M059J (cell line): ENCODE measurements at regions not wholly inside any gene's neighbourhood (a gene's known extent, or its start where the extent isn't known, plus 50 kb on each side); places are given as distances from the start of the nearest gene placed in this dataset.
"Not testable (repeated sequence)": the region's sequence is repeated elsewhere in the genome, so short reads cannot be mapped to it uniquely, and the experiment has no call there.

Experiments used
- DNase-seq: peaks from one replicate; pipeline ENCODE4 v3.0.0-alpha.2; 2012; ENCODE audit warnings: low read depth

DNA sequence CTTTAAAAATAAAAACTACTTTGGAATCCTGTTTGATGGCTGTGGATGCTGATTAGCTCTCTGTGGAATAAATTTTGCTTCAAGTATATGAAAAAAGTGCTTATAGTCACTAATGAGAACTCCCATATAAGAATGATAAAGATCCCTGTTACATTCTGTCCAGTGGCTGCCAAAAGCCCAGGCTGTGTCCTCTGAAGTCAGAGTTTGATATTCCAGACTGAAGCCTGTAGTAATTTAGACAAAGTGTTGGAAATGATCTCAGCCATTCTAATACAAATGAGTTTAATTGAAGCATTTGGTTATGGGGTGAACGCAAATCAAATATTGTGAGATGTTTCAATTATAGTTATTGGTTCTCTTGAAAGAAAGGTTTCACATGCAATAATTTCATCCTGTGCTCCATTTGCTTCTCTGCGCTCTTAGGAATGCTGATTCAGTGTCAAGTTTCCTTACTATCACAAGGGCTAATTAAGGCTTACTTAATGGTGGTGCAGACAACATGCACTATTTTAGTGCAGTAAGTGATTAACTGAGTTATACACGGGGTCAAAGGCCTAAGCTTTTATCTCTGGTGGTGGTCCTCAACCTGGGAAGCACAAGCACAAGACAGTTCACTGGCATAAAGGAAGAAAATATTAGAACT is 867.6 kb downstream of the SORCS1 start:
- no peak for DNase-seq

DNA sequence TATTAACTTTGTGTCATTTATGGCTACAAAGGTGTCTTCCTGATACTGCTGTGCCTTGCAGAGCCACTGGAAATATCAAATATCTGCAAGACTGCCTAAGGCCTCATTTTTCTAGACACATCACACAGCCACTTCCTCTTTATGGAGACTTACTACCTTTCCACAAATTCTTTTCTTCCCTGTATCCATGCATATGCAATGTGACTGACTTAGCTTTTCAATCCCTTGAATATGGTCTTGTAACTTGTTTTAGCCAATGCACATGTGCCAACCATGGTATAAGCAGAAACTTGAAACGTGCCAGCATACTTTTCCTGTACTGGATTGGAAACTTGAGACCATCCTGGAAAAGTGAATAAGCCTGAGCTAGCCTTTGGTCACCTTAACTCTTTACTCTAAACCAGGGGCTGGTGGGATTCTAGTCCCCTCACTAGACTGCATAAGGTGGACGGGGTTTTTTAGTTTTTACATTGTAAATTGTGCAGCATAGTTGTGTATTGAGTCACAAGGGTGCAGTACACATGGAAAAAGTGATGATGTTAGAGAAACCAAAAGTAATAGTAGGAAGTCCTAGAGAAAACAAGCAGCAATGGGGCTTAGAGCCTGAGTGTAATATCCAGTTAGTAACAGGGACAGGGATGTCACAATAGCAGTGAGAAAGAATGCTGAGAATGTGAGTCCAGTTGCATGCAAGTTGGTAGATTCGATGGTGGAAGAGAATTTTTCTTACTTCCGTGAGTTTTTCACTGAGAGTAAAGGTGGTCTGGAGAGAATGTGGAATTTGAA is 879.5 kb downstream of the SORCS1 start:
- no peak for DNase-seq

DNA sequence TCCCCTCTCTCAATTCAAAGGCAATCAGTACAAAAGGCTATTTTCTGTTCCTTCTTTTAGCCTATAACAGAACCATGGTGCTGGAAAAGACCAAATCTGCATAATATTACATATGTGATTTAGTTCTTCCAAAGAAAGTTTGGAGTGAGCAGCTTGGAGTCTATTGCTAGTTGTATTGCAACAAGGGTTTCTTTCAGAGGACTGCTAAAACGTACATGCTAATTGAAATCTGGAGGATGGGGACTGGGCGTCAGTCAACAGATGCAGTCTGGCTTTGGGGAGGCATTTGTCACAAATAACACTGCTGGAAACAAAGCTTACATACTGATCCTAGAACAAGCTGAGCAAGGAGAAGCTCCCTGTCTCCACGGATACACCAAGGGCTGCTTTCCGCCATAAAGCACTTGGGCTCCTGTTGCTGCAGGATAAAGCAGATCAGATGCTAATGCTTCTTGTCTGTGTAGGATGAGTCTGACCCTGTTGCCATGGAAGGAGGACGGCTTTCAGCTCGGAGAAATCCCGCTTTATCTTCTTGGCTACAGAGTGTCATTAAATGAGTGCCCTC is 883.5 kb downstream of the SORCS1 start:
- DNase-seq: no peak

DNA sequence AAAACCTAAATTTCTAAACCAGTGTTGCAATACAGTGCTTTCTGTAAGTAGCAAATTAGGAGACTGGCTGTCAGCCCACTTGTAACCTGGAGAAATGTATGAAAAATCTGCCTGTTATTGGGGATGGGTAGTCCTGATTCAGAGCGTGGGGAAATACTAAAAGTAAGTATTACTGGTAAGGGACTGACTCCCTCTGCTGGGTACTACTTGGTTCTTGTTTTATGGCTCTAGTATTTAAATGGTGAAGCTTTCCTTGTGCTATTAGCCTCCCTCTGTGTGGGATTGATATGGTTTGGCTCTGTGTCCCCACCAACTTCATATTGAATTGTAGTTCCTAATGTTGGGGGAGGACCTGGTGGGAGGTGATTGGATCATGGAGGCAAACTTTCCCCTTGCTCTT is 886.1 kb downstream of the SORCS1 start:
- DNase-seq: no peak

DNA sequence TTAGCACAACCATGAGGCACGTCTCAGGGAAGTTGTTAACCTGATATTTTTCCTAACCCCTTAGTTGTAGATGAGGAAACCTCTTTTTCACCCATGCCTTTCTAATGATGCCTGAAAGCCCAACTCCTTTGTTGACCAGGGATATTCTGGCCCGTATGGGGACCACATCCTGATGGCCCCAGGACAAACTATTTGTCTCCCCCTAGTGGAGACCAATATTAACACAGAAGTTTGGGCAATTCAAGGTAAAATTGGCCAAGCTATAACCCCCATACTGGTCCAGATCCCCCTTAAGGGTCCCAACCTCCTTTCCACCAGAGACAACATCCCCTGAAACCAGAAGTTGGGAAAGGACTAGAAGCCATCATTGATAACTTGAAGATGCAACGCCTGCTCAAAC is 893.3 kb downstream of the SORCS1 start:
- no peak for DNase-seq

DNA sequence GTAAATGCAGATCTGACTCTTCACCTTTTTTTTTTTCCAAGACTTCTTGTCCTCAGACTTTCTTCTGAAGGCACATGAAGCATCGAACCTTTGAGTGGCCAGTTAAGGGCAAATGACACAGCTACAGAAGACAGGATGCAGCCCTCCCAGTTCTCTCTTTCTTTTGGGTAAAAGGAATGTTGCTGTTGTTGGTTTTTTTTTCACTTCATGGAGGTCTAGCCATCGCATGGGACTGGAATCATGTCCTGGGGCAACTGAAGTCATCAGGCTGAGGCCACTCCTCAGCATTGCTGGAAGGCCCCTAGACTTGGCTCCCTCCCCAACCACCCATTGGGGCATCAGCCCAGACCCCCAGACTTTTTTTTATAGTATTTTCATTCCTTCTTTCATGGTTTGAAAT is 896.5 kb downstream of the SORCS1 start:
- no peak for DNase-seq

DNA sequence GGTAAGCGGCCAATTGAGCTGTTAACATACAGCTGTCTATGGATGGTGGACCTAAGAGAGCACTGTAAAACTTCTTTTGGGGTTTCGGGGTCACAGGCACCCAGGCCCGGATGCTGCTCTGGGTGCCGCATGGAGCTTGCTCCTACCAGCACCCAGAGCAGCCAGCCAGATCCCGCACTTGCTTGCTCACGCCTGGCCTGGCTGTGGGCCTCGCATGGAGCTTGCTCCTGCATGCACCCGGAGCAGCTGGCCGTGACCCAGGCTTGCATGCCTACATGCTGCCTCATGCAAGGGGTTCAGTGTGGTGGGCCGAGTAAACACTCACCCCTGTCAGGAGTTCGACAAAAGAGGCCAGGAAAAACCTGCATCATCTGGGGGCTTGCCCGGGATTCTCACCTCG is 896.9 kb downstream of the SORCS1 start:
- DNase-seq: no peak

DNA sequence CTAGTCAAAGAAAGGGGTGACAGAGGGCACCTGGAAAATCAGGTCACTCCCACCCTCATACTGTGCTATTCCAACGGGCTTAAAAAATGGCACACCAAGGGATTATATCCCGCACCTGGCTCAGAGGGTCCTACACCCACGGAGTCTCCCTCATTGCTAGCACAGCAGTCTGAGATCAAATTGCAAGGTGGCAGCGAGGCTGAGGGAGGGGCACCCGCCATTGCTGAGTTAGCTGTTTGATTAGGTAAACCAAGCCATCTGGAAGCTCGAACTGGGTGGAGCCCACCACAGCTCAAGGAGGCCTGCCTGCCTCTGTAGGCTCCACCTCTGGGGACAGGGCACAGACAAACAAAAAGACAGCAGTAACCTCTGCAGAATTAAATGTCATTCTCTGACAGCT is 907.1 kb downstream of the SORCS1 start:
- not testable (repeated sequence) for DNase-seq

DNA sequence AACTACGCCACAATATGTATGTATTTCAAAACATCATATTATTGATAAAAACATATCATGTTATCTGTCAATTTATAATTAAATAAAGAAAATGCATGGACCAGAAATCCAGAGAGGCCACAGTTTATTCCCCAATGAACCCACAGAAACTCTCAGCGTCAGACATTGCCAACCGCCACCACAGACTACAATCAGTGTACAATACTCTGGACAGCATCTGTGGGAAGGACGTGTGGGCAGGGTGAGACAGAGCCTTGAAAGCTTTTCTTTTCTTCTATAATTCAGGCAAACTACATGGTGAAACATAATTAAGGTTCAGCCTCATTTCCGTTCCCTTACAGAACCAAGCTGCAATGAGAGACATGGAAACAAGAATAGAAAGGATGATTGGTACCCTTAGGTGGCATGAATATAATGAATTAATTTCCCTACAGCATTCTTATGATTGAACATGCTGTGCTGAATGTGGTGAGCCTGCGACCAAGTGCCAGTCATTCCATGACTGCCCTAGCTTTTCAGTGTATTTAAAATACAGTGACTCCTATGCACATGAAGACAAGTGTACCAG is 909.3 kb downstream of the SORCS1 start:
- DNase-seq: no peak

DNA sequence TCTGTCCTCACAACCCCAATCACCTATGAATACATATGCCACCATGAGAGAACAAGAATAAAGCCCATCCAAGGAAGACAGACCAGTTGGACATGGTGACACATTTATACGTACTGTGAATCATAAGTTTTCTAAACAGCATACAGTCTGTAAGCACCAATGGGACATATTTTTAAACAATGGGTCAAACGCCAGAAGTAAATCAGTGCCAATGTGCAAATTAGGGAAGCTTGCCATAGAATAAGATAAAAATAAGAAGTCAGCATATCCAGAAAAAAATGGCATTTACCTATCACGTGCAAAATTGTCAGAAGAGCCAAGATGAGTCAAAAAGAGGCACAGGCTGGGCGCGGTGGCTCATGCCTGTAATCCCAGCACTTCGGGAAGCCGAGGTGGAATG is 910.4 kb downstream of the SORCS1 start:
- DNase-seq: no peak

DNA sequence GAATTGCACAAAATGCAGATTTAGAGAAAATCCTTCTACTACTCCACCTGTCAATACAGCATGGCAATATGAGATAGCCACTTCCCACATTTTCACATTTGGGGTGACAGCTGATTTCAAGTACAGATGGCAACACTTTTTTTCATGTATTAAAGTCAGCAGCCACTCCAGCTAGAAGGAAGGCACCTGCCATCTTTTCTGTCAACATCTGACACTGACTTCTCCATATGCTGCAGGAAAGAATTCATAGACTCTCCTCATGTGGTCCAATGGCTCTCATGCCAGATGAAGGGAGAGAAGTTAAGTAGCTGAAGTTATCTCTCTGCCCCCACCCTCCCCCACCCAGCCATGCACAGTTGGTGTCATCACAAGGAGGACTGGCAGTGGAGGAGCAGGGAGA is 912.0 kb downstream of the SORCS1 start:
- no peak for DNase-seq

DNA sequence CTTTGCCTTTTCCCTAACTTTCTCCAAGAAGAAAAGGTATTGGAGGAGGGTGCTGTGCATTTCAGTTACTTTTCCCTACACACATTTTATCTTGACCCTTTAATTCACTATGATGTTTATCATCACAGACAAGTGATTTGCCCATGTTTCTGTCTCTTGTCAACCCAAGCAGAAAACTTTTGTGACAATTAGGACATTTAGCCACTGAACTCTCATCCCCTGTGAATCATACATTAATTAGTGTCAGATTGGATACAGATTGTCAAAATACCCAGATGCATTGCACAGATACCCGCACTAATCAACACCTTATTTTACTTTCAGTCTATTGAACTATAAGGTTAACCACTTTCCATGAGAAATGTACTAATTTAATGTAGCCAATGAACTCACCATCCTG is 912.9 kb downstream of the SORCS1 start:
- no peak for DNase-seq

DNA sequence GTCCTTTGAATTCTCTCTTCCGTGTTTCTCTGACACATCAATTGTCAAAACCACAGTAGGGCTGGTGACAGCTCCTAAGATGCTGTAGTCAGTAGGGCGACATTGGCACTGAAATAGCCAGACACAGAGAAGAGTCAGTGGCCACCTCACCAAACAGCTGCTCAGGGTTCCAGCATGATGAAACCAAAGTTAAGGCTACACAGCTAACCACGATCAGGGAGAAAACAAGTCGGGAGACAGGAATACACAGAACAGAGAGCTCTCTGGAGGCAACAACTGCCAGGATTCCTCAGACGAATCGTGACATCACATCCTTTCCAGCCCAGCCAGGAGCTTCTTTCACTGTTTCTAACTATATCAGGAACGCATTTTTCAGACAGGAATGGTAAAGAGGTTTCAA is 922.2 kb downstream of the SORCS1 start:
- DNase-seq: no peak

DNA sequence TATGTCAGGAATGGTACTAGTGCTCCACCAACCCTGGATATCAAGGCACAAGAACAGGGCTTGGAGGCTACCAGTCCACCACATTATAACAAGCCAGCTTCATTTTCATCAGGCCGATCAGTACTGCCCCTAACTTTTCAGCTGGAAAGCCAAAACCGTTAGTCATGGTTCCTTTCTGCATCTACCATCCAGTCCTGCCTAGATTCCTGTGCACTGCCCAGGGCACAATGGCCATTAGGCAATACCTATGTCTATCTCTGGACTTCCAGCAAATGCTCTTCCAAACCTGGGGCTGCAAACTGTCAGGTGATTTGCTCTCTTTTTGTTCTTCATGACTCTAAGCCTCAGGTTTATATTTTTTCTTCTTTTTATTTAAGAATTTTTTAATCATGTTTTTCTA is 937.7 kb downstream of the SORCS1 start:
- DNase-seq: no peak

DNA sequence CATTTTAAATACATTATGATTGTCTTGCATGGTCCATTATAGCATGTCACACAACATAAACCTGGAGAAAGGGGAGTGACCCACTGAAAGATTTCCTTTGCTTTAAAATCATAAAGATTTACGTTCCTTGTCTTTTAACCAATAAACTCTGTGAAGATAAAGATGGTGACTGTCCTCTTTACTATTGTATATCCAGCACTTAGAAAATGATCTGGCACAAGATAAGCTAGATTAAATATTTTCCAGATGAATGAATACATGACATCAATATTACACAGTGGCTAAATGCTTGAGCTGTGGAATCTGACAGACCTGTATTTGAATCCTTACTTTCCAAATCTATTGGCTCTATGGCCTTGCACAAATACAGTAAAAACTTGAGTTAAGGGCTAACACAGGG is 938.4 kb downstream of the SORCS1 start:
- DNase-seq: no peak

DNA sequence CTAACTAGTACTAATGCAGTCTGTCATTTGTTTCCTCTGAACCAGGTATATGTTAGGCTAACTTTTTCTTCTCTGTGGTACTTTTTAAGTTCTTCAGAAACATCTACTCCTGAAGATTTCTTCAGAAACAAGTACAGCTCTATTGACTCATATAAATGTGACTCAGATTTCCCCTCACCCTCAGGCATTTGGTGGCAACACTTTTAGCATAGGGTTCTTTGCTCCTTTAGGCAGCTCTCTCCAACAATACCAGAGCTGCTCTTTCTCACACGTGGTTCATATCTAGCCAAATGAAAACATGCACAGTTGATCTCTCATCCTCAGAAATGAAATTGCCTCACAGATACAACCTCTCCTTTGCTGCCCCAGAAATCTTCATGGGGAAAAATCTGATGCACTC is 939.8 kb downstream of the SORCS1 start:
- DNase-seq: peak; percentile 3

DNA sequence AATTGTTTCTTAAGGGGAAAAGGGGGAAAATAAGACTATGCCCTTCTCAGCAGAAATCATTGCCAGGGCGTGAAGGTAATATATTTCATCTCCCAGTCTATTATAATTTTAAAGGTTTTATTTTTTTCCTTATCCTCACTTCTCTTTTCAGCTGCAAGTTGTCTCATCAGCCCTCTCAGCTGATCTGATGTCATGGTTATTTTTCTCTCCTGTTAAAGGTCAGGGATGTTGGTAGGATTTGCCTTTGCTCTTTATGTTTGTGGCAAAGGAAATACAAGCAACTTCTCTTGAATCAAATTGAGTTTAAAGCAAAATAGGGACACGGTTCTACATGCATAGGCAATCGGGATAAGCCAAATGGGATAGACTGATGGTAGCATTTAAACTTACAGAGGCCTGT is 946.9 kb downstream of the SORCS1 start:
- DNase-seq: no peak

DNA sequence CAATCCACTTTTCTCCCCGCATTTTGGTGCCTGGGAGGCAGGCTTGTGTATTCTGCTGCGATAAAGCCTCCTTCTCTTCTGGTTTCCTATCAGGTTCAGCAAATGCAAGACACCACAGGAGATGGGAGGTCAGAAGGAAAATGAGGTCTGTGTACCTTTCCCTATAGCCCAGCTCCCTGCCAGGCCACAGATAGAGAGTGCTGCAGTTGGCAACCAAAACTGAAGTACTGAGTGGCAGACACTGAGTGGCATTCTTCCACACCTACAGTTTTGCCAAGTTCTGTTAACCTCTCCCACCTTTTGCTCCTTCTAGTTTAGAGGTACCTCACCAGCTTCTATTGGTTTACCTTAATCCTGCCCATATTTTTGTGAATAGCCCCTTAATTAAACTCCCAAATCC is 948.4 kb downstream of the SORCS1 start:
- no peak for DNase-seq

DNA sequence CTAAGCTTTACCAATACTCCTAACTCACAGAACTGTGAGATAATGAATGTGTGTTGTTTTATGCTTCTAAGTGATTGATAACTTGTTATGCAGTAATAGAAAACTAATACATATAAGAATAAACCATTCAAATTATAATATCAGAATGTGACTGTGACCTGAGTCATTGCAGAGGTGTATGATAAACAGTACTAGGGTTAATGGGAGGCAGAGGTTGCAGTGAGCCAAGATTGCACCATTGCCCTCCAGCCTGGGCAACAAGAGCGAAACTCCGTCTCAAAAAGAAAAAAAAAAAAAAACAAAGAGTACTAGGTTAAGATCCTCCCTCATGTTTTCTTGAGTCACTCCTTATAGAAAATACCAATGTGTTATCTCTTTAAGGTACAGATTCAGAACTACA is 950.3 kb downstream of the SORCS1 start:
- no peak for DNase-seq

DNA sequence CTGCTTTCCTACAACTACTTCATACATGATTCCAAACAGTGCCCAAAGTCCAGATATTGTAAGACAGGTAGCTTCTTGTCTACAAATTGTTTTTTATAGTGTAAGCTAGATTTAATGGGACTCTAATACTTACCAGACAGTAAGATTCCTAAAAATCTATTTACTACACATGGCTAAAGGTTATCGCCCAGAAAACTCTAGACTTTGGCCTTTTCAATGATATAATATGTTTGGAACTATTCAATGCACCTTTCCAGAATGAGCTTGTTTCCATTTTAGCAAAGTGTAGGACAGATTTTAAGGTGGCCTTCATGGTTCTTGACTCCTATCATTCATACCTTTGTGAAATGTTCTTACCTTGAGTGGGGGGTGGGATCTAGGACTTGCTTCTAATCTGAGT is 951.0 kb downstream of the SORCS1 start:
- no peak for DNase-seq

DNA sequence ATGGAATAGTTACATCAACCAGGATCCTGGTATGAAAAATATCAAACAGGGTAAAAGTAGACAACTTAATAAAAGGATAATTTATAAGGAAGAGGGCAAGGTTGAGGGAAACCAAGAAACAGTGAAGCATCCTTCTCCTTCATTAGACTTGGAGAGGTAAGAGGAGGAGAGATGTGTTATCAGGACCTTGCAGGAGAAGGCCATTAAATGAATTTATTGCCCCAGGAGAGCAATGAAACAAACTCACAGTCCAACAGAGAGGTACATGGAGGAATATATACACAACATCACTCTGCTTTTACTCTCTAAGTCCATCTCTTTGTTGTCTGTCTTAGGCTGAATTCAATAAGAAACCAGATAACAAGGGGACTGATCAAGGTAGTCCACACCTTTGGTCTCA is 966.2 kb downstream of the SORCS1 start:
- DNase-seq: no peak

DNA sequence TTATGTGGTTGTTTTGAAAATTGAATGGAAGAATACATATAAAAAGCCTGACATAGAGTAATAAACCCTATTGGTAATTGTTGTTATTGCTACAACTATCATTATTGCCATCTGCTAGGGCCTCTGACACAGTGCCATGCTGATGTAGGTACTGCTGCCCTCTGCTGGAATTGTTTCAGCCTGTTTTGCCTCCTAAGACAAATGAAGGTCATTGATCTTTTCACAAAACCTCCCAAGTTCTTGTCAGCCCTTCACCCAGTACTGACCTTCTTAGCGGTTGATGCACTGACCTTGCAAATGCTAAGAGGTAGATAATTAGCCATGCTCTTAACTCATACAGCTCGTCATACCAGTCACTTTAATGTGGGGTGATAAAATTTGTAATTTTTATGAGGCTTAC is 975.2 kb downstream of the SORCS1 start:
- peak; percentile 5 for DNase-seq

DNA sequence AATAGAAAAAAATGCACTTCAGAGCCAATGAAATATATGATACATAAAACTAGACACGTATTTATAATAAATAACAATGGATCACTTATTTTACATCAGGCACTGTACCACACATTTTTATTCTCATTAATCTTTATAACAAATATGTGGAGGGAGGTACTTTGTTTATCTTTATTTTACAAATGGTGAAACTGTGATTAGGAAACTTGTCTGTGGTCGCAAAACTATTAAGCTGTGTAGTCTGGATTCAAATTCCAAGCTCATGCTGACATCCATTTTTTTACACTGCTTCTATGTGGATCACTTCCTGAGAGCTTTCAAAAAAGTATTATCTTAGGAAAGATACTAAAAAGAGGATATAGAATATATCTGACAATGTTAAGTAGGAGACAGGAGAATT is 978.6 kb downstream of the SORCS1 start:
- DNase-seq: no peak
